Loucy (cell line): ENCODE measurements at regions not wholly inside any gene's neighbourhood (a gene's known extent, or its start where the extent isn't known, plus 50 kb on each side); places are given as distances from the start of the nearest gene placed in this dataset.

Experiments used
- EZH2phosphoT487 ChIP-seq: fragments of 200-600 bp; IDR thresholded peaks from 2 replicates; pipeline ENCODE4 v1.6.1; 2018; ENCODE audit warnings: antibody characterized with exemption, mild to moderate bottlenecking, moderate library complexity, borderline replicate concordance
- TF ChIP-seq, protein P1 (sequence below): fragments of 200-600 bp; sonication (generic); conservative IDR thresholded peaks from 2 replicates; pipeline ENCODE4 v1.5.1; 2014; ENCODE audit warnings: mild to moderate bottlenecking, antibody characterized with exemption, low read length

- TF ChIP-seq, protein P1, sequence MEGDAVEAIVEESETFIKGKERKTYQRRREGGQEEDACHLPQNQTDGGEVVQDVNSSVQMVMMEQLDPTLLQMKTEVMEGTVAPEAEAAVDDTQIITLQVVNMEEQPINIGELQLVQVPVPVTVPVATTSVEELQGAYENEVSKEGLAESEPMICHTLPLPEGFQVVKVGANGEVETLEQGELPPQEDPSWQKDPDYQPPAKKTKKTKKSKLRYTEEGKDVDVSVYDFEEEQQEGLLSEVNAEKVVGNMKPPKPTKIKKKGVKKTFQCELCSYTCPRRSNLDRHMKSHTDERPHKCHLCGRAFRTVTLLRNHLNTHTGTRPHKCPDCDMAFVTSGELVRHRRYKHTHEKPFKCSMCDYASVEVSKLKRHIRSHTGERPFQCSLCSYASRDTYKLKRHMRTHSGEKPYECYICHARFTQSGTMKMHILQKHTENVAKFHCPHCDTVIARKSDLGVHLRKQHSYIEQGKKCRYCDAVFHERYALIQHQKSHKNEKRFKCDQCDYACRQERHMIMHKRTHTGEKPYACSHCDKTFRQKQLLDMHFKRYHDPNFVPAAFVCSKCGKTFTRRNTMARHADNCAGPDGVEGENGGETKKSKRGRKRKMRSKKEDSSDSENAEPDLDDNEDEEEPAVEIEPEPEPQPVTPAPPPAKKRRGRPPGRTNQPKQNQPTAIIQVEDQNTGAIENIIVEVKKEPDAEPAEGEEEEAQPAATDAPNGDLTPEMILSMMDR: no peak
- TF ChIP-seq EZH2phosphoT487: no peak
Observed at GRCh38 chr1:87408665-87409248, 80.1 kb downstream of the LMO4 start.
